Loucy (cell line): ENCODE measurements at regions not wholly inside any gene's neighbourhood (a gene's known extent, or its start where the extent isn't known, plus 50 kb on each side); places are given as distances from the start of the nearest gene placed in this dataset.

ENCODE experiments used
- H2AFZ ChIP-seq: fragments of 200-600 bp; sonication (generic); 2 replicates; pipeline ENCODE4 v1.6.0; 2016; ENCODE audit warnings: antibody characterized with exemption, mild to moderate bottlenecking, low read length, moderate library complexity
- H3F3A ChIP-seq: fragments of 200-600 bp; 2 replicates; pipeline ENCODE4 v1.6.0; 2016; ENCODE audit warnings: antibody characterized with exemption, low read depth, mild to moderate bottlenecking
- H3K27me3 ChIP-seq: fragments of 200-600 bp; sonication (generic); 2 replicates; pipeline ENCODE4 v1.6.1; 2014; ENCODE audit warnings: low read length, mild to moderate bottlenecking; ENCODE audit not compliant: insufficient read depth, poor library complexity, severe bottlenecking
- H3K36me3 ChIP-seq: fragments of 200-600 bp; sonication (generic); 2 replicates; pipeline ENCODE4 v1.6.1; 2016; ENCODE audit warnings: low read length; ENCODE audit not compliant: insufficient read depth
- H3K4me1 ChIP-seq: fragments of 200-600 bp; sonication (generic); 2 replicates; pipeline ENCODE4 v1.5.1; 2014; ENCODE audit warnings: low read length, mild to moderate bottlenecking; ENCODE audit not compliant: insufficient read depth, poor library complexity, severe bottlenecking
- H3K4me2 ChIP-seq: fragments of 200-600 bp; sonication (generic); 2 replicates; pipeline ENCODE4 v1.6.0; 2014; ENCODE audit warnings: antibody characterized with exemption, low read length, low read depth, mild to moderate bottlenecking; ENCODE audit not compliant: poor library complexity, severe bottlenecking
- H3K4me3 ChIP-seq: fragments of 200-600 bp; sonication (generic); 2 replicates; pipeline ENCODE4 v1.5.1; 2014; ENCODE audit warnings: low read length, mild to moderate bottlenecking, mixed read lengths; ENCODE audit not compliant: poor library complexity, severe bottlenecking
- H3K79me2 ChIP-seq: fragments of 200-600 bp; sonication (generic); 2 replicates; pipeline ENCODE4 v1.6.1; 2014; ENCODE audit warnings: low read length; ENCODE audit not compliant: insufficient read depth
- H3K9ac ChIP-seq: fragments of 200-600 bp; sonication (generic); 2 replicates; pipeline ENCODE4 v1.6.0; 2014; ENCODE audit warnings: mild to moderate bottlenecking, low read depth, low read length, moderate library complexity; ENCODE audit not compliant: poor library complexity, severe bottlenecking
- H3K9me2 ChIP-seq: fragments of 200-600 bp; sonication (generic); replicated peaks from 2 replicates; pipeline ENCODE4 v1.6.1; 2016; ENCODE audit warnings: low read depth, low read length, mixed read lengths
- H3K9me3 ChIP-seq: fragments of 200-600 bp; sonication (generic); 2 replicates; pipeline ENCODE4 v1.6.1; 2014; ENCODE audit warnings: mild to moderate bottlenecking, antibody characterized with exemption, low read length, low read depth; ENCODE audit not compliant: insufficient read depth
- H4K20me1 ChIP-seq: fragments of 200-600 bp; sonication (generic); 2 replicates; pipeline ENCODE4 v1.6.0; 2014; ENCODE audit warnings: antibody characterized with exemption, low read length, mild to moderate bottlenecking; ENCODE audit not compliant: insufficient read depth, poor library complexity, severe bottlenecking
- EZH2phosphoT487 ChIP-seq: fragments of 200-600 bp; IDR thresholded peaks from 2 replicates; pipeline ENCODE4 v1.6.1; 2018; ENCODE audit warnings: antibody characterized with exemption, mild to moderate bottlenecking, moderate library complexity, borderline replicate concordance
- TF ChIP-seq, protein P1 (sequence below): fragments of 200-600 bp; sonication (generic); conservative IDR thresholded peaks from 2 replicates; pipeline ENCODE4 v1.5.1; 2014; ENCODE audit warnings: mild to moderate bottlenecking, antibody characterized with exemption, low read length

DNA sequence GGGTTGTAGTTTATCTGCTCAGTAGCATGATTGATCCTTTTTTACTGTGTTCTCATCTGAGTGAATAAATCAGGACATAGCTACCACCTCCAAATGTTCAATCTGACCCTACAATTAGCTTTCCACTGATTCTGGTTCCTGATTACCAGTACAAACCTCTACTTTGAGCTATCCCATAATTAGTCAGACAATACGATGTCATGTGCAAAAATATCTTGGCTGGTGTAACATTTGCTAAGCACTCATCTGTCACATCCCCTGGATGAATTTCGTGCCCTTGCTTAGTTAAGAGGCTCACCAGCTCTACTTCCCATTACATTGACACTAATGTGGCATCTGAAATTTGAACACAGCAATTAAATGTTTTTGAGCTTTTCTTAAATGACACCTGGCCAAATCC, 1101.0 kb upstream of the PCDH7 start:
- no peaks in the 10 kb centered on the region for H4K20me1 ChIP-seq
- no peak overlapping the region for H2AFZ ChIP-seq
- no peak overlapping the region for H3K4me3 ChIP-seq
- H3K79me2 ChIP-seq: no peaks in the 10 kb centered on the region
- H3K36me3 ChIP-seq: no peaks in the 10 kb centered on the region
- TF ChIP-seq EZH2phosphoT487: no peak
- TF ChIP-seq, protein P1, sequence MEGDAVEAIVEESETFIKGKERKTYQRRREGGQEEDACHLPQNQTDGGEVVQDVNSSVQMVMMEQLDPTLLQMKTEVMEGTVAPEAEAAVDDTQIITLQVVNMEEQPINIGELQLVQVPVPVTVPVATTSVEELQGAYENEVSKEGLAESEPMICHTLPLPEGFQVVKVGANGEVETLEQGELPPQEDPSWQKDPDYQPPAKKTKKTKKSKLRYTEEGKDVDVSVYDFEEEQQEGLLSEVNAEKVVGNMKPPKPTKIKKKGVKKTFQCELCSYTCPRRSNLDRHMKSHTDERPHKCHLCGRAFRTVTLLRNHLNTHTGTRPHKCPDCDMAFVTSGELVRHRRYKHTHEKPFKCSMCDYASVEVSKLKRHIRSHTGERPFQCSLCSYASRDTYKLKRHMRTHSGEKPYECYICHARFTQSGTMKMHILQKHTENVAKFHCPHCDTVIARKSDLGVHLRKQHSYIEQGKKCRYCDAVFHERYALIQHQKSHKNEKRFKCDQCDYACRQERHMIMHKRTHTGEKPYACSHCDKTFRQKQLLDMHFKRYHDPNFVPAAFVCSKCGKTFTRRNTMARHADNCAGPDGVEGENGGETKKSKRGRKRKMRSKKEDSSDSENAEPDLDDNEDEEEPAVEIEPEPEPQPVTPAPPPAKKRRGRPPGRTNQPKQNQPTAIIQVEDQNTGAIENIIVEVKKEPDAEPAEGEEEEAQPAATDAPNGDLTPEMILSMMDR: no peak
- H3K9me3 ChIP-seq: no peaks in the 10 kb centered on the region
- H3F3A ChIP-seq: no peaks in the 10 kb centered on the region
- H3K4me2 ChIP-seq: no peak overlapping the region
- H3K4me1 ChIP-seq: no peaks in the 10 kb centered on the region
- no peak overlapping the region for H3K9ac ChIP-seq
- H3K9me2 ChIP-seq: no peaks in the 10 kb centered on the region
- no peaks in the 10 kb centered on the region for H3K27me3 ChIP-seq

DNA sequence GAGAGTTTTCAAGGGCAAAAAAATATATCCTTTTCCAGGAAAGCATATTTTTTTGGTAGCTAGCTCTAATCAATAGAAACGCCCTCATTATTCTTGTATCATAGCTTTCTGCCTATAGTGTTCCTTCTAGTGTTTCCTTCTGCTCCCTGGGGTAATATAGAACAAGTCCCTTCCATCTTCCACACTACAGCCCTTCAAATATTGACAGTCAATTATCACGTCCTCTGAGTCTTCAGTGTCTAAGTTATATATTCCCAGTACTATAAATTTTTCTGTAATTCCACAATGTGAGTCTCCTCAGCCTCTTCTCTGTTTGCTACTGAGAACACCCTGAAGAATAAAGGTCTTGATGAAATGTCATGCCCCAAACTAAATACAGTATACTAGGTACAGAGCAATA, 1088.0 kb upstream of the PCDH7 start:
- Histone ChIP-seq H3K9me3 (no peaks in the 10 kb centered on the region), H3K9ac (no peak overlapping the region), H3K4me3 (no peak overlapping the region), H3K27me3 (no peaks in the 10 kb centered on the region), H3K4me1 (no peaks in the 10 kb centered on the region), H3K9me2 (no peaks in the 10 kb centered on the region), H3K36me3 (no peaks in the 10 kb centered on the region), H2AFZ (no peak overlapping the region), H4K20me1 (no peaks in the 10 kb centered on the region), H3K79me2 (no peaks in the 10 kb centered on the region), H3F3A (no peaks in the 10 kb centered on the region), H3K4me2 (no peak overlapping the region)
- TF ChIP-seq, protein P1: no peak
- TF ChIP-seq EZH2phosphoT487: no peak

DNA sequence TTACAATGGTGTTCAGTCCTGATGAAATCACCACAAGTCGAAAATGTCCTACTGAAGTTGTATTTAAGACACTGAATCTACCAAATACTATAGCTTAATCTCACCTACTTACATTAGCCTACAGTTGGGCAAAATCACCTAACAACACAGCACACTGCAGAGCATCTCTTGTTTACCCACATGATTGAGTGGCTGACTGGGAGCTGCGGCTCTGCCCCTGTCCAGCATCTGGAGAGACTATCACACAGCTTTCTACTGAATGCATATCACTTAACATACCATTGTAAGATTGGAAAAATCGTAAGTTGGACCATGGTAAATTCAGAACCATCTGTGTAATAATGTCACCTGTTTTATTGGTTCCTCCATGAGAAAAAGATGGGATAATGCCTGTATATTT, 1083.2 kb upstream of the PCDH7 start:
- no peaks in the 10 kb centered on the region for H3K36me3 ChIP-seq

More for the DNA sequence above, 1083.2 kb upstream of the PCDH7 start:
- Histone ChIP-seq H3K4me1 (no peaks in the 10 kb centered on the region), H3K79me2 (no peaks in the 10 kb centered on the region), H4K20me1 (no peaks in the 10 kb centered on the region), H3K9me3 (no peaks in the 10 kb centered on the region), H3K9me2 (no peaks in the 10 kb centered on the region), H3K4me3 (no peak overlapping the region), H2AFZ (no peak overlapping the region), H3K27me3 (no peaks in the 10 kb centered on the region), H3F3A (no peaks in the 10 kb centered on the region), H3K9ac (no peak overlapping the region), H3K4me2 (no peak overlapping the region)
- no peak for TF ChIP-seq EZH2phosphoT487
- TF ChIP-seq, protein P1: no peak
